Activated CD8-positive, alpha-beta memory T cell treated with anti-CD3 and anti-CD28 coated beads for 4 hours (primary cell): ENCODE measurements at regions not wholly inside any gene's neighbourhood (a gene's known extent, or its start where the extent isn't known, plus 50 kb on each side); places are given as distances from the start of the nearest gene placed in this dataset.
"Not testable (repeated sequence)": the region's sequence is repeated elsewhere in the genome, so short reads cannot be mapped to it uniquely, and the experiment has no call there.

Source experiments
- DNase-seq, 2 donors: peaks; one replicate each; pipeline ENCODE4 v3.0.0-alpha.2; 2020; ENCODE audit warnings: low read depth in 2 of 2

DNA sequence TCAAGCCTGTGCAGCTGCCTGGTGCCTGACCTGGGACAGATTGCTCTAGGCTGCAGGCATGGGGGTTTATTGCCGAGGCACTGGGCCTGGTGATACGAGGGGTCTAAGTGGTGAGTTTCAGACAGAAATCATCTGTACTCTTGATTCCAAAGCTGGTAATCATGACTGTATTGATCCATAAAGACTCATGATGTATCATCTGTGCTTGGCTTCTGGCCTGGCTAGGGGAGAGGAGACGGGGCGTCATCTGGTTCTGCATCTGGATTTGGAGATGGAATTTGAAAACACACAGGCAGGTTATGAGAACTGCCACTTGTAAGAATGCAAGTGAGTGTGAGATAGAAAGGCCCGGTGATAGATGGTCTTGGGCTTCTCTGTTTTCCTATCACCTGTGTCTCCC, 337.4 kb upstream of the C2CD4B start:
- DNase-seq: no peak

DNA sequence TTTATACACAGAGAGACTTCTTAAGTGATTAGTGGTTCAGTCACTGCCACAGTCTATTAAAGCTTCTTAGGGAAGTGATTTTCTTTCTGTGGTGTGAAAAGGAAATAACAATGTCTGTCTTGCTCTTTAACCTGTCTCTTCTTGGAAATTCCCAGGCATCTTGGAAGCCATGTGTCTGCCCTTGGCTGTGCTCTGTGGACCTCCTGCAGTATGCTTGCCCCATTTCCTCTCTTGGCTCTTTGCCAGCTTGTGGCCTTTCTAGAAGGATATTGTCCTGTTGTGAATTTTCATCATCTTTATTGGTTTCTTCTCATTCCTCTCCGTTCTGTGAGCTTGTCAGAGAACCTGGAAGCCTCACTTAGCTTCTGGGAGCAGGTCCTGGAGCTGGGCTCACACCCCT, 338.4 kb upstream of the C2CD4B start:
- no peak for DNase-seq

DNA sequence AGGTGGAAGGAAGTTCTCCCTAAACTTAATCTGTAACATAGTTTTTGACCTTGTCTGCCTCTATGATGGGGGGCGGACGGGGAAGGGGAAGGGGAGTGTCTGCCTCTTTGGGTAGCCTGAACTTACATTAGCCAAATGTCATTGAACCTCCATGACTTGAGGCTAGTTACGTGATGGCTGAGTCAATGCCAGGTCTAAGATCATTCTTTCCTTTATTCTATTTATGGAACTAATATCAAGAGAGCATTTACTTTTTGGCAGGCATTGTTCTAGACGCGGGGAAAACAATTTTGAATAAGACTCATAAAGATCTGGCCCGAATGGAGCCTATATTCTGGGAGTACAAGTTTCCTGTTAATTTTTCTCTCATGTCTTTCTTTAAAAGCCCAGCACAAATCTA, 340.7 kb upstream of the C2CD4B start:
- DNase-seq: no peak

DNA sequence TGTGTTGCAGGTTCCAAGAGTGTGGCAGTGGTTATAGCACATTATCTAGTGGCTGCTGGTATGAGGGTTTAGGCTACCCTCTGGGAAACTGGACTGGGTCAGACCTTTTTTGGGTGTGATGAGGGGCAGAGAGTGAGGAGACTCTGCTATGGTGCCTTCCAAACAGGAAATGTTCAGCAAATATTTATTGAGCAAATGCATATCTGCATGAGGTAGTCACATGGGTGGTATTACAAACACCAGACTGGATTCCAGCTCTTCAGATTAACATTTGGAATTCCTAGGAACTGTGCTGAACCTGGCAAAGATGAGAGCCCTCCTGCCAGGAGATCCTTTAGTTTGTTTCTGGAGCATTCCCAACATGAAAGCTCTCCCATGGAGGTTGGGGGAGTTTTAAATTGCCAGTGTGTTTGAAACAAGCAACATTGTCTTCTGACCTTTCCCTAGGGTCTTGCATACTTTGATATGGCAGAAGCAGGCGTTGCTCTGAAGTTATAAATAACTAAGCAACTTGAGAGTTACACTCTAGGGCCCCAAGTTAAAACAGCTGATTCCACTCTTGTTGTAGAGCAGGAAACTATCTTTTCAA, 341.2 kb upstream of the C2CD4B start:
- DNase-seq: no peak

DNA sequence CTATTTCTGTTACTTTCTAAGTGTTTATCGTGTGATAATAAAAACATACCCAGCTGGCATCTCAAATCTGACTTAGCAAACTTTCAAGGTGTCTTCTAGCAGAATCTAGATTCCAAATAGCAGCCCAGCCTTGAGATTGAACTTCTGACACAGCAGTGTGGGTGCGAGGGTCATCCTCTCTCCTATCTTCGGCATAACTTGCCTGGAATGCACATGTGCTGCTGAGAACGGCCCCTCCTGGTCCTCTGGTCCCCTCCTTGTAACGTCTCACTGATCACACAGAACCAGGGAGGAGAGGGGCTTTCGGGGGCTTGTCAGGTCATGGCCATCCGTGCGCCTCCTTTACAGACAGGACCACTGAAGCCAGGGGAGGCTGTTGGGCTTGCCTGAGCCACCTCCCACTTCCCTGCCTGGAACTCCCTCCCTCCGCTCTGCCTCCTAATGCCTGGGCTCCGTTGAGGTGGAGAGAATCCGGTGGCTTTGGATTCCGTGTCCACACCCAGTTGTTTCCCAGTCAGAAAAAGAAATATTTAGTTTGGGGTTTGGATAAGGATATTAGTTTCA, 344.4 kb upstream of the C2CD4B start:
- DNase-seq: no peak

DNA sequence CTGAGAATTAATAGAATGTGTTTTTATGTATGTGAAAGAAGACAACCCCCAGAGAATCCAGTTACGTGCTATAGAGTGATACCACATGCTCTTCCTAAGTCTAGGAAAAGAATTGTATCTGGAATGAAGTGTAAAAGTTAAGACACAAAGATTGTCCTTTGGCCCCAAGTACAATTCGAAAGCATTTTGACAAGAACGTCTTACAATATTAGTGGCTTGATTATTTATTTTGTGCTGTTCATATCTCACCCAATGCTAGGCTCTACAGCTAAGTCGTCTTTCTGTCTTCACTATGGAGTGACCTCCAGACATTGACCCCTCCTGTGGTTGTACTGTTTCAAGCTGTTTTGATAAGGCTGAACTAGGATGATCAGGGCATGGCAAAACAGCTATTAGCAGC, 345.7 kb upstream of the C2CD4B start:
- no peak for DNase-seq

DNA sequence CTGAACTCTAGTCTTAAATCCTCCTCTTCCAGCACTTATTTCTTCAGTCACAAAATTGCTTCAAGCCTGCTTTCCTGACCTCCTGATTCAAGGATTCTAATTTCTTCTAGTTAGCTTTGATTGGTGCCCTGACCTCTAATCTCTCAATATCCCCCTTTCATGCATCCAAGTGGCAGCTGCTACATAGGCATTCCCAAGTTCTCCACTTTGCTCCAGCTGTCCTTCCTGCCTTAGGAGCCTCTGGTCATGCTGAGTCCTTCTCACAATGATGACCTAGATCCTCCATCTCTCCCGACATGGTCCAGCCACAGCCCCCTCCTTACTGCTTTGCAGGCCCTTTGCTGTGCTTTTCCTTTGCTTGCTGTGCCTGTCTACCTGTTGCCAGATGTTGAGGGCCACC, 347.8 kb upstream of the C2CD4B start:
- DNase-seq: no peak

DNA sequence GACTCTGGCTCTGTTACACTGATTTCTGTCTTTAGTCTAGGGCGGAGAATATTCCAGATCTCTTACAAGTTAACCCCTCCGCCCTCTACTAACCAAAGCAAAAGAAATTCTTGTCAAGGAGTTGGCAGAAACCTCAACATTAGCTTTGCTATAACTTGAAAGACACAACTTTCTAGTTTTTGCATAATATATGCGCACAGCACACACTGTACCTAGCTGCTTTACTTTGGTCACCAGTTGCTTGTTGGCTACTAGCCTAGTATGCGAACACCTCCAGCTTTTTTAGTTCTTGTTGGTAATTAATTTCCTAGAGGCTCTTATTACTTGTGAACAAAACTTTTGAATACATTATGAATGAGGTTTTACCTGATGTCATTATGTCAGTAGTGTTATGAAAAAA, 348.8 kb upstream of the C2CD4B start:
- DNase-seq: no peak

DNA sequence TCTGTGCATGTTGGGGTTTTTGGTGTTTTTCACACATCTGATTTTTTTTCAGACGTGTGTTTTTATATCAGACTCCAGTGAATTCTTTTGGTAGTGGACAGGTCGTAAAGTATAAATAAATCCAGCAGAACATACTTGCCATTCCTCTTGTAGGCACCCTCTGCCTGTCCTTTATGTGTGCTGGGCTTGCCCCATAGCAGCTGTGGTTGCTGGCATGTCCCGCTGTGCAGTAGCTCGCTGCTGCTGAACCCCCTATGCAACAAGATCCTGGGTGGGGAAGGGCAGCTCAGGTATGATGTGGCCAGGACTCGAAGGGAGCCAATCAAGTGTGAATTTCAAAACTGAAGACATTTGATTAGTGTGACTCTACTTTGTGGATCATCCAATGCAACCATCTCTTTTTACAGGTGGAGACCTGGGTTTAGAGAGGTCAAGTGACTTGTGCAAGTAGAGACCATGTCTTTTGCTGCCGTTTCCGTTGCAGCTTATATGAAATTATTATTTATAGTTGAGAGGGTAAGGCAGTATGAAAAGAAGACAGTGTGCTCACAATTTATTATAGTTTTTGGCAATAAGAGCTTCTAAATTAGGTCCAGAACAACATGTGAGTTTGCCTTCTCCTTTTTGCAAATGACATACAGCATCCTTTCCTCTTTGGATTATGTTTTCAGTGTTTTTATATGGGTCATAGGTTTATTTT, 350.8 kb upstream of the C2CD4B start:
- DNase-seq: no peak

DNA sequence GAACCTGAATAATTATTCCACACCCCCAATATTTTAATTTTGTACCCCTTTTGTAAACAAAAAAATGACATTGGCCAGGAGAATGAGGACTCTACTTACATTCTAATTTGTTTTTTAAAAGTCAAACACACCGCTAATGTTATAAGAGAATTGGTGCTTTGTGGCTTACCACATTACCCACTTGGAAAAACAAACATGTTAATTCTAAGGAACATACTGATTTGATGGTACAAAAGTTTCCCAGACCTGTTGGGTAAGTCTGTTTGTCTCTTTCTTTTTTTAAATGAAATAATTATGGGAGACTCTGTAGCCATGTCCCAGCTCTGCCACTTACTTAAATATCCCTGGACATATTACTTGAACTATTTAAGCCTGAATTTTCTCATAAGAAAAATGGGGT, 352.5 kb upstream of the C2CD4B start:
- DNase-seq: no peak

DNA sequence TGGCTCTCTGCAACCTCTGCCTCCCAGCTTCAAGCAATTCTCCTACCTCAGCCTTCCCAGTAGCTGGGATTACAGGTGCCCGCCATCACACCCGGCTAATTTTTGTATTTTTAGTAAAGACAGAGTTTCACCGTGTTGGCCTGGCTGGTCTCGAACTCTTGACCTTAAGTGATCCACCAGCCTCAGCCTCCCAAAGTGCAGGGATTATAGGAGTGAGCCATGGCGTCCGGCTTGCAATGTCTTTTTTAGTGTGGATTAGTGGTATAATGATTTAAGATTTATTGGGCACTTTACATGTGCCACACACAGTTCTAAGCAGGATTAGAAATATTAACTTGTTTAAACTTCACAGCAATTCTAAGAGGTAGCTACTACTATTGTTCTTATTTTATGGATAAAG, 353.6 kb upstream of the C2CD4B start:
- not testable (repeated sequence) for DNase-seq

DNA sequence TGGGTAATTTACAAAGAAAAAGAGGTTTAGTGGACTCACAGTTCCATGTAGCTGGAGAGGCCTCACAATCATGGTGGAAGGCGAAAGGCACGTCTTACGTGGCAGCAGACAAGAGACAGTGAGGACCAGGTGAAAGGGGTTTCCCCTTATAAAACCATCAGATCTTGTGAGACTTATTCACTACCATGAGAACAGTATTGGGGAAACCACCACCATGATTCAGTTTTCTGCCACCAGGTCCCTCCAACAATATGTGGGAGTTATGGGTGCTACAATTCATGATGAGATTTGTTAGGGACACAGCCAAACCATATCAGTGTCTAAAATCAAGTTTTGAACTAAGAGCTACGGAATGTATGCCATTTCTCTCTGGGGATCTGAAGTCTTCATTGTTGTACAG, 354.8 kb upstream of the C2CD4B start:
- DNase-seq: no peak

DNA sequence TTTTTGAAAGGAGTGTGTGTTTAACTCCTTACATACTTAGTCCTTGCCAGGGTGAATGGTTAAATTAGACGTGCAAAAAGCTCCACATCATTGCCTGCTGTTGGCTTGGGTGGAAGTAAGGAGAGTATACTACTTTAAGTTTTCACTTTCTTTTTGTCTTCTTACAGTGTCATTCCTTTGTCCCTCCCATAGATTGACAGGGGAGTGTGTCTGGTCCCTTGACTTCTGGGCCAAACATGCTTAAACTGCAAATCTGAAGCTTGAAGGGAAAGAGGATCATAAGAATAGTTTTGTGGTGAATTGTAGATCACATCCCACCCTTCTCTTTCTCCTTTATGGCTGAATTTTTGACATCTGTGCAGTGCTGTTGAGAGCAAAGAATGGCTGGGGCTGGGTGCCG, 355.8 kb upstream of the C2CD4B start:
- no peak for DNase-seq

DNA sequence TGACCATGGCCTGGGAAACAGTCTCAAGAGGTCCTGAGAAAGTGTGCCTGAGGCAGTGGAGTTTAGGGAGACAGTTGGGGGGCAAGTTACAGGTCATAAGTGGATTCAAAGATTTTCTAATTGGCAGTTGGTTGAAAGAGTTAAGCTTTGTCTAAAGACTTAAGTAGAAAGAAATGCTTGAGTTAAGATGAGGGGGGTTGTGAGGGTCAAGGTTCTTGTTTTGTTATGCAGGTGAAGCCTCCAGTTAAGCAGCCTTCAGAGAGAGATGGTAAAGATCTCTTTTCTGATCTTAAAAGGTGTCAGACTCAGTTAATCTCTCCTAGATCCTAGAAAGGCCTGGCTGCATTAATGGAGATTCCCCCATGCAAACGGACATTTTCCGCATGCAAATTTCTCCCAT, 356.3 kb upstream of the C2CD4B start:
- DNase-seq: no peak

DNA sequence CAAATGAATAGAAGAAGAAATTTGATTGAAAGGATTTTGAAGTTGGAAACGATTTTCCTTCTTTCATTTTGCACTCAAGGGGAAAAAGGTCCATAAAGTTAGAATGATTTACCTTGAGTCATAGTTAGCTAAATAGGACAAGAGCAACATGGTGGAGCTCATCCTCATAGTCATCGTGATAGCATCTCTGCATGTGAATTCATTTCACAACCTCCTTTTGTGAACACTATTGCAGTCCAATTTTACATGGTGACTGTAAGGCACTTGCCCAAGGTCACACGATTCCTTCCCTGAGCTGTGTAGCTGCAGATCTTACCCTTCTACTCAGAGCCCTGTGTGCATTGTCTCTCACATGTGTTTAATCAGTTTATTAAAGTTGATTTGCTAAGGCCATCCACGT, 359.8 kb upstream of the C2CD4B start:
- DNase-seq: no peak

DNA sequence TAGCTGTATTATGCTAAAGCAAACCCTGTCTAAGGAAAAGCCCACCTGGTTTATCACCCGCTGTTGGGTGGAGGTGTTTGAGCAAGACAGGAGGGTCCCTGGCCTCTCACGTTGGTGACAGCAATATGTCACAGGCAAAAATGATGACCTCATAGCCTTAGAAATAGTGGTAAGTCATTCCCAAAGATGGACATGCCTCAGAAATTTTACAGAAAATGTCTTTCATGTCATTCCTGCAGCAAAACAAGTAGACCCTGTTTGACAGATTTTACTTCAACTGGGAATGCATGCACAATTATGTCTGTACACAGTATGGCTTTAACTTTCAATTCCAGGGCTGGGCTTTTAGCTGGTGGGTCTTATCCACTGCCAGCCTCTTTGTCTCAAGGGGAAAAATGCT, 362.3 kb upstream of the C2CD4B start:
- no peak for DNase-seq

DNA sequence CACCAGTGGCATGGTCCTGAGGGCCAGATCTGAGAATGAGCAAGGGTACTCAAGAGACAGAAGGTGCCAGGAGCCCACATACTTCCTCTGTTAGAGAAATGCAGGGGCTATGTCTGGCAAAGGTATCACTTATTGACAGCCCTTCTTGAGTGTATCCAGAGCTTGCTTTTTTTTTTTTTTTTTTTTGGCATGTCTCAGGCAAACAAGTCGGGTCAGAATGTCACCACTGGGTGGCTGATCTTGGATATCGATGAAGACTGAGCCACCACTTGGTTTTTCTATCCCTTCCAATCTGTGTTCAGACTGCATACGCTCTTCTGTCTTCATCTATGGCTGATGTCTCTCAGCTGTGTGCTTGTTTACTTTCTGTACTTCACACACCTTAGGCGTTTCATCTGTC, 363.4 kb upstream of the C2CD4B start:
- no peak for DNase-seq

DNA sequence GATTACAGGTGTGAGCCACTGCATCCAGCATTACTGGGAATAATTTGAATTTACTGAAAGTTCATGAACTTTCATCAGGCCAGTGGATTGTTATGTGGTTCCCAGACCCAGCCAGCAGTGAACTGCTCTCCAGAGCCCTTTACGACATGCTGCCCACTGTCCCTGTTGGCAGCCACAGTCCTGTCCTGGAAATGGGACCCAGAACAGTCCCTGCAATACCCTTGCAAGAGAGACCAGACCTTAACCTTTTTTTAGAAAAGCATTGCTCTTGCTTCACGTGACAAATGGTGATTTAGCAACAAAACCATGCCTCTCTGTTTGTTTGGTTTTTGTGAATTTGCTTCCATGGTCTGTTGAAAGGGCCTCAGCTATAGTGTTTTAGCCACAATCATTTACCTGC, 367.3 kb upstream of the C2CD4B start:
- DNase-seq: no peak

DNA sequence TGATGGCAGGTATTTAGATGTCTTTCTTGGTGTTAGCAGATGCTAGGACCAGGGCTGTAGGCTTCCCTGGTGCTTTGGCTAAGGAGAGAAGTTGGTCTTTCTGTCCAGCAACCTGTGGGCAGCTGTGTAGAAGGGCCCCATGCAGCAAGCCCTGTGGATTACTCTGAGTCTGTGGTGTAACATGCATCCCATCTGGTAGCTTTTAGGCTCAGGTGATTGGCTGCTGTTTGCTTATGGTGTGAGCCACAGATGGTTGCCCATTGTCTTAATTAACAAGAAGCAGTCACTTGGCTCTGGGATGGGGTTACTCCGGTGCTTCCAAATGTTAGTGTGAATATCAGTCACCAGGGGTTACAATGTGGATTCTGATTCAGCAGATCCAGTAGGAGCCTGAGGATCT, 368.6 kb upstream of the C2CD4B start:
- DNase-seq: no peak

DNA sequence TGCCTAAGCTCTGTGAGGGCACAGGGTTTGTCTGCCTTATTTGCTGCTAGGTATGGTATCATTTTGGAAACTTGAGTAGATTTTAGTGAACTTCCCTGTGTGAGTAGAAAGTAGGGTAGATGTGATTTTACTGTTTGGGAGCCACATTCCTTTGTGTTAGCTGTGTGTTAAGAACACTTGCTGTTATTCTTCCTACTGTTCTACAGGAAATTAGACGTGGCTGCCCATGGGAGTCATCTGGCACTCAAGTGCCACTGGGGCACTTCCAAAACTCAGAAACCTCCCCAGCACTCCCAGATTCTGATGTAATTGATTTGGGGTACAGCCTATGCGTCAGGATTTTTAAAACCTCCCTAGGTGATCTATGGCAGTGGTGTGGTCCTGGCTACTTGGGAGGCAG, 369.9 kb upstream of the C2CD4B start:
- no peak for DNase-seq

DNA sequence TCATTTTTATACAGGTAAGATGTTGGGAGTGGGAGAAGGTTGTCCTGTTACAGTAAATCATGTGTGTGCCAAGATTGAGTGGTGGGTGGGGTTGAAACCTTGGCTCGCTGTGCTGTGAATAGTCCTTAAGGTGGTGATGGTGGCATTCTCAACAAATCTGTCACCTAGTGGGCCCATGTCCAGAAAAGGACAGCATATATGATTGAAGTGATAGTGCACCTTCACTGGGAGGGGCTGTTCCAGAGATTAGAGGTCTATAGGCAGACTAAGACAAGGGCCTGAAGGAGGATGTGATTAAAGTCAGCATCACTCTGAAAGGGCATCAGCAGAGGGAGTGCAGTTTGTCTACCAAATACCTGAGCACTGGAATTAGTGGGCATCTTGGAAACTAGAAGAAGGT, 374.2 kb upstream of the C2CD4B start:
- DNase-seq: no peak

DNA sequence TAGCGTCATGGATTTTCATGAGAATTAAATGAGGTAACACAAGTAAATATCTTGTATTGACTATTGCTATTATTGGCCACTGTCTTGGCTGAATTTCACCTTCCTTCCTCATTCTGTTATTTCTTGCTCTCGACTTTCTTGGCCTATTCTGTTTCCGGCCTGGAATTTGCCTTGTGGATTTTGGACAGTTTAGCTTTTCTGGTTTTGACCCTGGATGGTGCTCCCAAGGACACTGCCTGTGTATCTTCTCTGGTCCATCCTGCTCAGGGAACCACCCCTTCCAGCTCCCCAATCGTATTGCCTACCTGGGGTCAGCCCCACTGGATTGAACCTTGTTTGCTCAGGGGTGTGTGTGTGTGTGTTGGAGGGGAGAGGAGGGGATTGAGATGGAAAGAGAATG, 376.2 kb upstream of the C2CD4B start:
- DNase-seq: no peak

DNA sequence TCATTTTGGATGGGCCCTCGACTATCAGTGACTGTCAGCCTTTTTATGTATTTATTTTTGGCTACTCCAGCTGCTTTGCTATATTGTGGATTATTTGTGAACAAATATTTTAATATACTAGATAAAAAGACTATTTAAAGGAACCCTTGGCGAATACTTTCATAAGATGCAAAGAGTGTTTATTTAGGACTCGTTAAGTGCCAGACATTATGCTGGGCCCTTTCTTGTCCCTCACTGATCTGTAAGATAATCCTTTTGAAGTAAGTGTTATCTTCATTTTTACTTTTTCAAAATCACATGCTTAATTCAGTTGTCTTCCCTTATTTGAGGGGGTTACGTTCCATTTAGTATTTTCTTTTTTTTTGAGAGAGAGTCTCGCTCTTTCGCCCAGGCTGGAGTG, 376.8 kb upstream of the C2CD4B start:
- no peak for DNase-seq

DNA sequence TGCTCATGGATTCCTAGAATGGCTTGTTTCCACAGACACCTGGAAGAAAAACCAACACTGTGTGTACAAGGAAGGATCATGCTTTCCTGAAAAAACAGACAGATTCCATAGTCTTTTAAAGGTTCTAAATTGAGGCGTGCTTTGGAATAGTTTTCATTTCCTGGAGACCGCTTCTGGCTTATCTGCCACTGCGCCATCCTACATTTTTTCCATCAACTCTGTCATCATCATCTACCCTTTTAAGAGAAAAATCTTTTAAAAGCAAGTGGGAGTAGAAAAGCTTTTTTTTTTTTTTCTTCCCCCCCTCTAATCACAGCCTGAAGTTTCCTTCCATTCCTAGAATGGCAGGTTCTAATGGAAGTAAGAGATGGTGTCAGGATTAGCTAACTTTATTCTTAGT, 379.4 kb upstream of the C2CD4B start:
- DNase-seq: no peak
